ENCODE measurements at regions not wholly inside any gene's neighbourhood (a gene's known extent, or its start where the extent isn't known, plus 50 kb on each side); places are given as distances from the start of the nearest gene placed in this dataset.

DNA sequence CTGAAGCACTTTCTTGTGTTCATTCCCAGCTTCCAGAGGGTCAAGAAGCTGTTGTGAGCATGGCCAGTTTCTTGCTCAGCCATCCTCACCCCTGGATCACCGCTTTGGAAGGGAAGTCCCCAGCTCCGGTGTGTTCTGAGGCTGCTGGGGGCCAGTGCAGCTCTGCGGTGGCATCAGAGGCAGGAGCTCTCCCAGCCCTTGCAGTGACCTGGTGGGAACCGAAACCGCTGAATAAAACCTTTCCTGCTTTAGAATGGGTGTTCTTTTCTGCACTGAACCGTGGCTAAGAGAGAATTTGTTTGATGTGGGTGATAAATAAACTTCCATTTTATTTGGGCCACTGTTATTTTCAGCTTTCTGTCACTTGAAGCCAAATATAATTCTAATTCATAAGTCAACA is 450.9 kb upstream of the VSTM2A start:
- no peak for FAIRE-seq
- H3K4me2 ChIP-seq (ENCODE audit: low read depth, low read length) = no peak overlapping the region
- H3K27me3 ChIP-seq (ENCODE audit: control insufficient read depth in 1 of 2, insufficient read depth in 2 of 2, low read length in 2 of 2) = no peaks in the 10 kb centered on the region
- peaks cover 50% of the 10 kb centered on the region for H3K9me3 ChIP-seq (ENCODE audit: low read length)
- ATAC-seq = no peak
- H3K27ac ChIP-seq (ENCODE audit: extremely low read length, insufficient read depth, low read length) = no peak overlapping the region
- intact Hi-C loops (cut with micrococcal nuclease; ENCODE audit: unreplicated experiment) = no loop called here
- CTCF ChIA-PET (ENCODE audit: low intra/inter-chr PET ratio, low total read pairs) = no interaction called here
- no TSS peak for BruUV-seq (replicated peaks)
- in situ Hi-C loops (cut with HindIII; ENCODE audit: extremely low pct_ligation_motif_present, low pct_unique_long_range_greater_than_20kb) = no loop called here
- H3K4me1 ChIP-seq (ENCODE audit: insufficient read depth, low read length) = no peaks in the 10 kb centered on the region
- no peak overlapping the region for H2AFZ ChIP-seq (ENCODE audit: low read length)
- 0% methylated on average over 4 of the region's 6 CpGs for WGBS (ENCODE audit: low lambda C conversion rate)
- no peak overlapping the region for H3K9ac ChIP-seq (ENCODE audit: insufficient read depth, low read depth, low read length)
- H3K36me3 ChIP-seq (replicated peaks in 1 of 2; ENCODE audit: control insufficient read depth in 1 of 2, insufficient read depth in 2 of 2, low read length in 2 of 2) = no peaks in the 10 kb centered on the region
- DNase-seq (ENCODE audit: low spot score) = no peak
- no peaks in the 10 kb centered on the region for H3K79me2 ChIP-seq (ENCODE audit: insufficient read depth, low read length)
- H4K20me1 ChIP-seq (ENCODE audit: insufficient read depth, low read length) = no peaks in the 10 kb centered on the region
- POLR2A ChIA-PET = no interaction called here
- no peak overlapping the region for H3K4me3 ChIP-seq (replicated peaks in 1 of 3; ENCODE audit: insufficient read depth in 1 of 3, low read depth in 2 of 3, low read length in 3 of 3)
- no peak for TF ChIP-seq IRX3 (CRISPR knock-in tag; IDR thresholded peaks at IDR 0.05; ENCODE audit: borderline replicate concordance, low read depth)
- TF ChIP-seq LCORL (IDR thresholded peaks at IDR 0.05) = no peak
- no peak for TF ChIP-seq LCORL (CRISPR knock-in tag; IDR thresholded peaks at IDR 0.05)
- TF ChIP-seq AKAP8 (CRISPR knock-in tag; IDR thresholded peaks at IDR 0.05) = no peak
- no peak for TF ChIP-seq ZNF816 (CRISPR knock-in tag; IDR thresholded peaks at IDR 0.05; ENCODE audit: borderline replicate concordance)
- TF ChIP-seq MED1 (CRISPR knock-in tag; IDR thresholded peaks at IDR 0.05) = no peak
- TF ChIP-seq MAZ (IDR thresholded peaks at IDR 0.05; ENCODE audit: borderline replicate concordance, low read depth, low read length) = no peak
- no peak for TF ChIP-seq MAZ (CRISPR knock-in tag; IDR thresholded peaks at IDR 0.05; ENCODE audit: low read depth)
- TF ChIP-seq, protein P1, sequence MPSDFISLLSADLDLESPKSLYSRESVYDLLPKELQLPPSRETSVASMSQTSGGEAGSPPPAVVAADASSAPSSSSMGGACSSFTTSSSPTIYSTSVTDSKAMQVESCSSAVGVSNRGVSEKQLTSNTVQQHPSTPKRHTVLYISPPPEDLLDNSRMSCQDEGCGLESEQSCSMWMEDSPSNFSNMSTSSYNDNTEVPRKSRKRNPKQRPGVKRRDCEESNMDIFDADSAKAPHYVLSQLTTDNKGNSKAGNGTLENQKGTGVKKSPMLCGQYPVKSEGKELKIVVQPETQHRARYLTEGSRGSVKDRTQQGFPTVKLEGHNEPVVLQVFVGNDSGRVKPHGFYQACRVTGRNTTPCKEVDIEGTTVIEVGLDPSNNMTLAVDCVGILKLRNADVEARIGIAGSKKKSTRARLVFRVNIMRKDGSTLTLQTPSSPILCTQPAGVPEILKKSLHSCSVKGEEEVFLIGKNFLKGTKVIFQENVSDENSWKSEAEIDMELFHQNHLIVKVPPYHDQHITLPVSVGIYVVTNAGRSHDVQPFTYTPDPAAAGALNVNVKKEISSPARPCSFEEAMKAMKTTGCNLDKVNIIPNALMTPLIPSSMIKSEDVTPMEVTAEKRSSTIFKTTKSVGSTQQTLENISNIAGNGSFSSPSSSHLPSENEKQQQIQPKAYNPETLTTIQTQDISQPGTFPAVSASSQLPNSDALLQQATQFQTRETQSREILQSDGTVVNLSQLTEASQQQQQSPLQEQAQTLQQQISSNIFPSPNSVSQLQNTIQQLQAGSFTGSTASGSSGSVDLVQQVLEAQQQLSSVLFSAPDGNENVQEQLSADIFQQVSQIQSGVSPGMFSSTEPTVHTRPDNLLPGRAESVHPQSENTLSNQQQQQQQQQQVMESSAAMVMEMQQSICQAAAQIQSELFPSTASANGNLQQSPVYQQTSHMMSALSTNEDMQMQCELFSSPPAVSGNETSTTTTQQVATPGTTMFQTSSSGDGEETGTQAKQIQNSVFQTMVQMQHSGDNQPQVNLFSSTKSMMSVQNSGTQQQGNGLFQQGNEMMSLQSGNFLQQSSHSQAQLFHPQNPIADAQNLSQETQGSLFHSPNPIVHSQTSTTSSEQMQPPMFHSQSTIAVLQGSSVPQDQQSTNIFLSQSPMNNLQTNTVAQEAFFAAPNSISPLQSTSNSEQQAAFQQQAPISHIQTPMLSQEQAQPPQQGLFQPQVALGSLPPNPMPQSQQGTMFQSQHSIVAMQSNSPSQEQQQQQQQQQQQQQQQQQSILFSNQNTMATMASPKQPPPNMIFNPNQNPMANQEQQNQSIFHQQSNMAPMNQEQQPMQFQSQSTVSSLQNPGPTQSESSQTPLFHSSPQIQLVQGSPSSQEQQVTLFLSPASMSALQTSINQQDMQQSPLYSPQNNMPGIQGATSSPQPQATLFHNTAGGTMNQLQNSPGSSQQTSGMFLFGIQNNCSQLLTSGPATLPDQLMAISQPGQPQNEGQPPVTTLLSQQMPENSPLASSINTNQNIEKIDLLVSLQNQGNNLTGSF (CRISPR knock-in tag; IDR thresholded peaks at IDR 0.05) = no peak
- TF ChIP-seq, protein P2, sequence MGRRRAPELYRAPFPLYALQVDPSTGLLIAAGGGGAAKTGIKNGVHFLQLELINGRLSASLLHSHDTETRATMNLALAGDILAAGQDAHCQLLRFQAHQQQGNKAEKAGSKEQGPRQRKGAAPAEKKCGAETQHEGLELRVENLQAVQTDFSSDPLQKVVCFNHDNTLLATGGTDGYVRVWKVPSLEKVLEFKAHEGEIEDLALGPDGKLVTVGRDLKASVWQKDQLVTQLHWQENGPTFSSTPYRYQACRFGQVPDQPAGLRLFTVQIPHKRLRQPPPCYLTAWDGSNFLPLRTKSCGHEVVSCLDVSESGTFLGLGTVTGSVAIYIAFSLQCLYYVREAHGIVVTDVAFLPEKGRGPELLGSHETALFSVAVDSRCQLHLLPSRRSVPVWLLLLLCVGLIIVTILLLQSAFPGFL (CRISPR knock-in tag; IDR thresholded peaks at IDR 0.05) = no peak
- TF ChIP-seq FOXJ3 (CRISPR knock-in tag; IDR thresholded peaks at IDR 0.05; ENCODE audit: borderline replicate concordance) = no peak
- no peak for TF ChIP-seq ISX (CRISPR knock-in tag; conservative IDR thresholded peaks at IDR 0.05)
- no peak for TF ChIP-seq ZMYM3 (CRISPR knock-in tag; IDR thresholded peaks at IDR 0.05)
- no peak for TF ChIP-seq HNF4G (IDR thresholded peaks at IDR 0.05; ENCODE audit: borderline replicate concordance, low read depth, low read length)
- TF ChIP-seq HNF4G (CRISPR knock-in tag; IDR thresholded peaks at IDR 0.05; ENCODE audit: borderline replicate concordance, low read depth) = no peak
- TF ChIP-seq ZNF670 (CRISPR knock-in tag; IDR thresholded peaks at IDR 0.05; ENCODE audit: borderline replicate concordance) = no peak
- TF ChIP-seq GZF1 (CRISPR knock-in tag; IDR thresholded peaks at IDR 0.05) = no peak
- TF ChIP-seq ZBTB3 (CRISPR knock-in tag; IDR thresholded peaks at IDR 0.05; ENCODE audit: borderline replicate concordance, low read depth) = no peak
- TF ChIP-seq ZNF556 (CRISPR knock-in tag; IDR thresholded peaks at IDR 0.05; ENCODE audit: borderline replicate concordance) = no peak
